SIG-M5 treated with dmso at 0.1 percent for 504 hours (cell line): ENCODE measurements at regions not wholly inside any gene's neighbourhood (a gene's known extent, or its start where the extent isn't known, plus 50 kb on each side); places are given as distances from the start of the nearest gene placed in this dataset.

Source experiments
- DNase-seq: peaks from one replicate; lab custom pipeline; 2025; ENCODE audit not compliant: unreplicated experiment; lab: John Stamatoyannopoulos, UW

- DNase-seq = no peak
Observed at GRCh38 chr21:35220301-35220700, 171.2 kb upstream of the RUNX1 start.

GRCh38 chr21:35219719-35220118, 170.6 kb upstream of the RUNX1 start:
- DNase-seq = no peak

GRCh38 chr21:35219291-35219690, 170.2 kb upstream of the RUNX1 start:
- DNase-seq = no peak

DNA sequence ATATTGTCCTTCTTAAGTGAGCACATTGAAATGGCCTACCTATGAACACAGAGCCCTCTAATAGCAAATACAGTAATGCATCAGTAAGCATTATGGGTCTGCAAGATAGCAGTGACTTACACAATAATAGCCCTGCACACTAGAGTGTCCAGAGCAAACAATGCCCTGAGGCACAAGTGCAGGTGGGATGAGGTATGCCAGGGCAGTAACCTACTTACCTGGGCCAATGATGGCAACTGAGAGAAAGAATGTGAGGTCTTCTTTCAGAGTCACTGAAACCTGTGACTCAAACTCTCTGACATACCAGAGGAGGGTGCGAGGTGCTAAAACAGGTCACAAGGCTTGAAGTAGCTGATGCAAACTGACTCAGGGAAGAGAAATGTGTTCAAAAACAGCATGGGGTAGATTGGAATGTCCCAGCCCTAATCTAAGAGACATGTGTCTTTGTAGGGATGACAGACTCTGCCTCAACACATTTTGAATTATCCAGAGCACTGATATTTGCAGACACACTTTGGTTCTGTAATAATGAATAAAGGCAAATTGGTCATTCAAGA, 168.5 kb upstream of the RUNX1 start:
- peak; percentile 68 for DNase-seq

- DNase-seq = no peak
Observed at GRCh38 chr21:35216996-35217395, 167.9 kb upstream of the RUNX1 start.

- DNase-seq = no peak
Observed at GRCh38 chr21:35215870-35216269, 166.8 kb upstream of the RUNX1 start.

GRCh38 chr21:35212393-35213127, 163.5 kb upstream of the RUNX1 start:
- no peak for DNase-seq

DNA sequence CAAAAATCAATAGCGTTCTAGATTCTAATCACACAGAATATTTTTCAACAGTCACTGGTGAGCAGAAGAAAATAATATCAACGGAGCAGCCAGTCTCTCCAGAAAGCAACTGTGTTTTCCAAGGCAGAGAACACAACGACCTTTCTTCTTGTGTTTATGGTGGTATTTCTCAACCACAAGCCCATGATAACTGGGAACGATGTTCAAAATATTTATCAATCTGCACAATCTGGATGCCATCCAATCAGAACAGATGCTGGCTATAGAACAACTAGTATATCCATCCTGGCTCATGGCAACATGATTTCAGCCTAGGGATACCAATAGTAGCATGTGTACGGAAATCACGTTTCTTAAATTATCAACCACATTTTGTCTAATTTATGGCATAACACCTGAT, 162.7 kb upstream of the RUNX1 start:
- DNase-seq = no peak

GRCh38 chr21:35210093-35210492, 161.0 kb upstream of the RUNX1 start:
- no peak for DNase-seq

DNA sequence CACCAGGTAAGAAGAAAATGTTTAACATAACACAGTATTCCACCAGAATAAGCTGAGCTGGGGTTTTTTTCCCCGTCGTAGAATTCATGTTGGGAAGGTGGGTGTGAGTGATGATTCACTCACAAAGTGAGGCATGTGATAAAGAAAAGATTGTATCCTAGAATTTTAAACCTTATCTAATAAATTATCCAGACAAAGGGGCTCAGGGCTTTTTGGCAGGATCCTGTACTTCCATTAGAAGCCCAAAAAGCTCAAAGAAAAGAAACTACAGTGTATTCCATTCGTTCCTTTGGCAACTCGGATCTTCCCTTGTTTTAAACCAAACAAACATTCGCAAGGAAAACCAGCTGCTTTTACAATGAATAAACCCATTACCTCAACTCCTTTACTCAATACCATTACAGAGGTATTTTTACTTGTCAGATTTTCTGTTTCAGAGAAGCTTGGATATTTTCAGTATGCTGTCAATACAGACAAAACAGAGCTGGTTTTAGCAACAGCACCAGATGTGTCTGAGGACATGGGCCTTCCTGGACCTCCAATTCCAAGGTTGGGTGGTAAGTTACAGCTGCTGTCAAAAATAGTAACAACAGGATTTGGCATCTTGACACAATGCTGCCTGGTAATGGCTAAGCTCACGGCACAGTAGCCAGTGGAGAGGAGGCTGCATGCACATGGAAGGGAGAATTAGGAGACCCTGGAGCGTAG, 159.9 kb upstream of the RUNX1 start:
- DNase-seq = no peak

GRCh38 chr21:35208104-35208503, 159.0 kb upstream of the RUNX1 start:
- no peak for DNase-seq

DNA sequence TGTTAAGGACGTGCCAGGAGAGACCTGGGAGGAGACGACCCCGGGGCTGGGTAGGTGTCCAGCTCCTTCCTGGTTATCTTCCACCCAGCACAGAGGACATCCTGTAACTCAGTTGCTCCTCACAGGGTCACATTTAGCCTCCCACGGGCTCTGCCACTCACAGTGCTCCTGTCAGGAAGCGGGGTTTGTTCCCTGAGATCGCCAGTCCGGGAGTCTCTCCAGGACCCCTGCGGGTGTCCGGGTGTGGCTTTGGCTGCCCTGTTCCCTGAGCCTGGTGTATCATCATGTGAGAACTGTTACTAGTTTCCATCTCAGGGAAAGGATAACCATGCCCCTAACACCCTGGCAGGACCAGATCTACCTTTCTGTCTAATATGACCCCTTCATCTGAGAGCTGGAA, 158.2 kb upstream of the RUNX1 start:
- DNase-seq = no peak

DNA sequence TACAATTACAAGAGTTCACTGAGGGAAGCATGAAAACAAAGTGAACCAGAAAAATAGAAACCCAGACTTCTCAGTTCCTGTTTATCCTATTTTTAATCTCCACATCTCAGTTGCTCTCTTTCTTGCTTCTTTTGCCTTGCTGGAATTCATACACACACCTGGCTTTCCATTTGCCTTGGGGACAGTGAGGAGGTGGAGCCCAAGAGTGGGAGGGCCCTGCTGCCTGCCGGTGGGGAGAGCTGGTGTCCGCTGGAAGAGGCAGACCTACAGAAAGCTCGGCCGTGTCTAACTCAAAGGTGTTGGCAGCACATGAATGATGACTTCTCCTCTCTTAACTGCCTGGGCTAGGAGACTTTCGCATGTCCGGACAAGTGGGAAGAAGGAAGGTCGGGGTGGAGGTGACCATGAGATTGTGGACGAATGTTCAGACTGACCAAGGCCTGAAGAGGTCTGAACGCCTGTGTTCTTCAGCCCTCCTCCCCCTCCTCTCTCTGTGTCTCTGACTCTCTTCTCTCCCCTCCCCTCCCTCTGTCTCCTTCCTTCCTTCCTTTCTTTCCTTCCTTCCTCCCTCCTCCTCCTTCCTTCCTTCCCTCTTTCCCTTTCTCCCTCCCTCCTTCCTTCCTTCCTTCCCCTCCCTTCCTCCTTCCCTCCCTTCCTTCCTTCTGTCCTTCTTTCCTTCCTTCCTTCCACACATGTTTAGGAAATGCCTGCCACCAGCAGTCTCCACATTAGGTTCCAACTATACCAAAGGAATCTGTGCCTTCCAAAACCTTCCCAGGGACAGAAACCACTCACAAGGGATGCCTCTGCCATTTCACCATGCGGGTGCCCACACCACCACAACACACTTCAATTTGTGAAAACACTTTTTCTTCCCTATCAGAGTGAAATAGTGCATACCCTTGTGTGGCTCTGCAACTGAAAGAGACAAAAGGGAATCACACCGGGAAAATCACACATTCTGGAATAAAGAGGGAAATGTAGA, 157.3 kb upstream of the RUNX1 start:
- peak; percentile 33 for DNase-seq

GRCh38 chr21:35204850-35205541, 155.9 kb upstream of the RUNX1 start:
- DNase-seq = peak; percentile 90

- DNase-seq = no peak
Observed at GRCh38 chr21:35204125-35204524, 155.0 kb upstream of the RUNX1 start.

DNA sequence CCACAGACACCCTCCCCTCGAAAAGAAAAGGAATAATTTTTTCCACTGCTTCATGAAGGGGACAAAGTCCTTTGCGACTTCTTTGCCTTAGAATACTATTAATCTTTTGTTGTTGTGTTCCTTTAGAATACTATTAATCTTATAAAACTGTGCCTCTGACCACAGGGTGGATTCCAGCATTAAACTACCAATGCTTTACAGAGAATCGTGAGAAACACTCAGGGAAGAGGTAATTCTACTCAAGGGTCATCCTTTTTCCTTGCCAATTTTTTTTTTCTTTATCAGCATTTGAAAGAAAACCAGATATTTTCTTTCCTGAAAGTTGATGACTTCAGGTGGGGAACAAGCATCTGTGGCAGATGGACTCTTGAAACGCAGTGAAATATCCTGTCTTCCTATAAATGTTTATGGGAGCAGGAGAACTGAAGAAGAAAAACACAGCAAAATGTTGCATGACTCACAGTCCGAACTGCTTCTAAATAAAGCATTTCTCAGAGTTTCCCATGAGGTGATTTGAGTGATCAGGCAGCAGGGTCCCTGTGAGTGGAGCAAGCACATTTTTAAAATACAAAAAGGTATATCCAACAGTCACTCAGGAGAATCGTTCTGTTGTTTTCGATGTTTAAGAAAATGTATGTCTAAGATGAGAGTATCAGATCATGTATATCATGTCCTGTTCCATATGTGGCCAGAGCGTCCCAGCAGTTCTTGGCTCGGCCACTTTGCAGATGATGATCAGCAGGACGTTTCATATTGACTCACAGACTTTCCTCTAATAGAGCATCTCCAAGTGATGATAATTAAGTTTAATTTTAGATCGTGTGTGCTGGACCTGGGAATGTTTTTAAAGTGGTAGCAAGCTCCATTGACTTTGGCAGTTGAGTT, 154.2 kb upstream of the RUNX1 start:
- no peak for DNase-seq

DNA sequence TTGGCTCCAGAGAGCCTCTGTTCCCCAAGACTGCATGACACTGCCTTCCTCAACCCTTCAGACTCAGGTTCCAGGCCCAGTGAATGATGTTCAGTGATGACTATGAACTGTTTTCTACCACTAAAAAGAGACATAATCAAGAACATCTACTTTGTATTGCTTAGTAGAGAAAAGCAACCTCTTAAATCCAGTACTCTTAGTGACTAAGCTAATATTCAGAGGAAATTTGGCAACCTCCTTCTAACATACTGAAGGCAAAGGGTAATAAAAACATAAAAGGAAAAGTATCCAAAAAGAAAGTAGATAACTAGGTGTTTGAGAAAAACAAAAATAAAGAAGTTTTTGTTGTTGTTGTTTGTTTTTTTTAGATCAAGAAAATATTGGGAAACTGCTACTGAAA, 153.3 kb upstream of the RUNX1 start:
- peak; percentile 13 for DNase-seq

- no peak for DNase-seq
Observed at GRCh38 chr21:35201799-35202198, 152.7 kb upstream of the RUNX1 start.

GRCh38 chr21:35201288-35201687, 152.2 kb upstream of the RUNX1 start:
- DNase-seq = peak; percentile 52

DNA sequence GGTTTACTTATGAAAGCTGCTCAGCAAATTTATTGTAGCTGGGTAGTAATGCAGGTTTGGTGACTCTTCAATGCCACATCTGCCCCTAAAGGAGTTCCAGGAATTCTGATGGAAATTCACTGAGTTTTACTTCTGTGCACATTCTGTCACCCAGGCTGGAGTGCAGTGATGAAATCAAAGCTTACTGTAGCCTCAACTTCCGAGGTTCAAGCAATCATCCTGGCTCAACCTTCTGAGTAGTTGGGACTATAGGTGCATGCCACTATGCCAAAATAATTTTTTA, 150.6 kb upstream of the RUNX1 start:
- DNase-seq = no peak
